Neuronal stem cell (in vitro differentiated cells): ENCODE measurements at regions not wholly inside any gene's neighbourhood (a gene's known extent, or its start where the extent isn't known, plus 50 kb on each side); places are given as distances from the start of the nearest gene placed in this dataset.

ENCODE experiments used
- DNase-seq: peaks from one replicate; pipeline ENCODE4 v3.0.0-alpha.2; 2013; ENCODE audit warnings: low spot score
- H2AFZ ChIP-seq: one replicate; pipeline ENCODE4 v1.6.1; 2013; ENCODE audit warnings: mild to moderate bottlenecking, low read length, inconsistent platforms
- H2AK5ac ChIP-seq: 2 replicates; pipeline ENCODE4 v1.6.1; 2013; ENCODE audit warnings: low read depth, mild to moderate bottlenecking, inconsistent platforms, low read length, moderate library complexity, mixed read lengths
- H2BK120ac ChIP-seq: 2 replicates; pipeline ENCODE4 v1.6.1; 2013; ENCODE audit warnings: low read depth, mild to moderate bottlenecking, inconsistent platforms, low read length, moderate library complexity, mixed read lengths
- H2BK12ac ChIP-seq: one replicate; pipeline ENCODE4 v1.6.1; 2013; ENCODE audit warnings: low read length, inconsistent platforms
- H2BK15ac ChIP-seq: 2 replicates; pipeline ENCODE4 v1.6.1; 2013; ENCODE audit warnings: mild to moderate bottlenecking, low read length, inconsistent platforms, mixed read lengths
- H2BK5ac ChIP-seq: one replicate; pipeline ENCODE4 v1.6.1; 2013; ENCODE audit warnings: inconsistent platforms, mild to moderate bottlenecking, low read length, moderate library complexity
- H3K14ac ChIP-seq: one replicate; pipeline ENCODE4 v1.6.1; 2013; ENCODE audit warnings: low read length, inconsistent platforms
- H3K18ac ChIP-seq: 2 replicates; pipeline ENCODE4 v1.6.1; 2013; ENCODE audit warnings: low read length, inconsistent platforms
- H3K23ac ChIP-seq: 2 replicates; pipeline ENCODE4 v1.6.1; 2013; ENCODE audit warnings: low read depth, mild to moderate bottlenecking, mixed read lengths, low read length, inconsistent platforms; ENCODE audit not compliant: poor library complexity
- H3K27ac ChIP-seq: replicated peaks from 3 replicates; pipeline ENCODE4 v1.5.1; 2013; ENCODE audit warnings: low read length, inconsistent platforms
- H3K27me3 ChIP-seq, 3 experiments: 2 replicates each; pipeline ENCODE4 v1.6.1; 2013; ENCODE audit warnings: low read length in 3 of 3, mild to moderate bottlenecking in 2 of 3, inconsistent platforms in 1 of 3, low read depth in 1 of 3, mixed read lengths in 1 of 3, moderate library complexity in 1 of 3; ENCODE audit not compliant: control insufficient read depth in 3 of 3, insufficient read depth in 3 of 3
- H3K36me3 ChIP-seq, 2 donors: replicated peaks in 1 of 2; 2 replicates each; pipeline ENCODE4 v1.6.1; 2013; ENCODE audit warnings: low read length in 2 of 2; ENCODE audit not compliant: control insufficient read depth in 2 of 2, insufficient read depth in 2 of 2
- H3K4ac ChIP-seq: 2 replicates; pipeline ENCODE4 v1.6.1; 2013; ENCODE audit warnings: inconsistent platforms, mild to moderate bottlenecking, low read length, moderate library complexity
- H3K4me1 ChIP-seq, 2 donors: 1 replicate in 1 of 2; 2 replicates in 1 of 2; pipeline ENCODE4 v1.6.1; 2013; ENCODE audit warnings: low read length in 2 of 2, low read depth in 1 of 2; ENCODE audit not compliant: control insufficient read depth in 2 of 2, insufficient read depth in 1 of 2
- H3K4me2 ChIP-seq: one replicate; pipeline ENCODE4 v1.6.1; 2013; ENCODE audit warnings: mild to moderate bottlenecking, low read length, inconsistent platforms; ENCODE audit not compliant: insufficient read depth, poor library complexity, severe bottlenecking
- H3K4me3 ChIP-seq, 2 donors: 2 replicates each; pipeline ENCODE4 v1.5.1; 2013; ENCODE audit warnings: low read length in 2 of 2, mild to moderate bottlenecking in 2 of 2, inconsistent platforms in 1 of 2, moderate library complexity in 1 of 2
- H3K79me1 ChIP-seq: one replicate; pipeline ENCODE4 v1.6.1; 2013; ENCODE audit warnings: low read depth, mild to moderate bottlenecking, inconsistent platforms, low read length, moderate library complexity
- H3K9ac ChIP-seq: one replicate; pipeline ENCODE4 v1.6.1; 2013; ENCODE audit warnings: mild to moderate bottlenecking, low read depth, low read length, inconsistent platforms; ENCODE audit not compliant: poor library complexity
- H3K9me3 ChIP-seq, 2 donors: replicated peaks in 1 of 2; 2 replicates each; pipeline versions ENCODE3 to v1.6.1; 2013; ENCODE audit warnings: low read length in 2 of 2, mild to moderate bottlenecking in 2 of 2, inconsistent platforms in 1 of 2, low read depth in 1 of 2, mixed read lengths in 1 of 2, moderate library complexity in 1 of 2; ENCODE audit not compliant: control insufficient read depth in 2 of 2, insufficient read depth in 1 of 2
- H4K8ac ChIP-seq: one replicate; pipeline ENCODE4 v1.6.1; 2013; ENCODE audit warnings: low read depth, mild to moderate bottlenecking, inconsistent platforms, low read length, moderate library complexity
- H4K91ac ChIP-seq: one replicate; pipeline ENCODE4 v1.6.1; 2013; ENCODE audit warnings: low read length, low read depth, mild to moderate bottlenecking, inconsistent platforms; ENCODE audit not compliant: poor library complexity
- WGBS, 2 donors: extraction: QIAGEN DNeasy Blood & Tissue Kit; methylation state at CpG; one replicate each; pipeline ENCODE4 v1.1.7; 2013; ENCODE audit warnings: missing lambda C conversion rate in 2 of 2, mixed read lengths in 1 of 2; ENCODE audit not compliant: insufficient read length in 2 of 2, insufficient replicate concordance in 1 of 2; ENCODE audit errors: extremely low coverage in 2 of 2; 5-methylcytosine and 5-hydroxymethylcytosine counted together

DNA sequence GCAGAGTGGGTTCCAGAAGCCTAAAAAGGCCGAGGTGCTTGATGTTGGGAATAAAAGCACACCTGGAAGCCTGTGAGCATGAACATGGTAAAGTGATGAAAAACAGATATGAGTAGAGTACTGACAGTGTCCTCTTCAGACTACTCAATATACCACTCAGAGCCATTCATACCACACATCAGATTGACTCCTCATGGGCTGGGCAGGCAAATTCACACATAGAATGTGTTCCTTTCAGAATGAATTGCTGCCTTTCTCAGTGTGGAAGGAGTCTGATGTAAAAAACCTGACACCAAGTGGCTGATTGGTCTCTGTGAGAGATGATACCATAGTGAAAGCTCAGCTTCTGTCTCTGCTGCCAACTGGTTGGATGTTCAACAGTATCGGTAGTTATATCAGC lies 442.7 kb downstream of the RAPGEF2 start:
- no peak overlapping the region for H2BK15ac ChIP-seq
- peaks cover 0 to under 1% of the 10 kb centered on the region in 2 donors for H3K4me1 ChIP-seq
- H3K18ac ChIP-seq: no peak overlapping the region
- H3K23ac ChIP-seq: no peak overlapping the region
- no CpG with 5 or more reads among the region's 2 CpGs for WGBS, 2 donors
- H4K91ac ChIP-seq: no peak overlapping the region
- no peak overlapping the region for H2AFZ ChIP-seq
- H3K14ac ChIP-seq: no peak overlapping the region
- no peak overlapping the region for H3K4me2 ChIP-seq
- H4K8ac ChIP-seq: no peak overlapping the region
- no peak overlapping the region for H2AK5ac ChIP-seq
- no peaks in the 10 kb centered on the region for H3K9me3 ChIP-seq
- H3K27ac ChIP-seq: no peak overlapping the region
- H3K79me1 ChIP-seq: no peaks in the 10 kb centered on the region
- no peak overlapping the region for H2BK120ac ChIP-seq
- no peaks in the 10 kb centered on the region for H3K27me3 ChIP-seq
- H2BK5ac ChIP-seq: no peak overlapping the region
- no peak overlapping the region for H3K9ac ChIP-seq
- H3K4me3 ChIP-seq: no peak overlapping the region
- no peak for DNase-seq
- H3K4ac ChIP-seq: no peak overlapping the region
- H2BK12ac ChIP-seq: no peak overlapping the region
- H3K36me3 ChIP-seq: no peaks in the 10 kb centered on the region

DNA sequence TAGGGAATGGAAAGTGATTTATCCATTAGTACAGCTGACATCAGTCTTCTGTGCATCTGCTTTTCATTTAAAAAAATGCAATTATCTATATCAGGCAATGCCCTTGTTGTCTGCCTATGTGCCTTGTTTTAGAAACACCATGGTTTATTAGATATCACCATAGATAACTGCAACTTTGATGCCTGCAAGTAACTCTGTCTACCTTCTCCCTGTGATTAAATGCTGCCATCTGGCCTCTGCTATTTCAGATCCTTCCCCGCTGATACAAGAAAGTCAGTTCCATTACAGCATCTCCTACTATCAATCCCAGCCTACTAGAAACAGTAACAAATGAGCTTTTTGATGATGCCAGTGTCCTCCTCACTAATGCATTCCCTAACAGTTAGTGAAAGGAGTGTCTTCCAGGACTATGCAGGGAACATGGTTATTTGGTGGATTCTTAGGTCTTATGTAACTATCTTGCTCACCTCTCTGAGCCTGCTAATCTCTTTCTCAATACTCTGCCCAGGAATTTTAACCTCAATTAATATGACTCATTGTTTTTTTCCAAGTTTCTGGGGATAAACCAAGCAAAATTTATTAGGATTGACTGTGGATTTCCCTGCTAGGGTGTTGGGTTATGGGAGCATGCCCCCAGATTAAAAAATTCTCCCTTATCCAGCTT lies 444.9 kb downstream of the RAPGEF2 start:
- Histone ChIP-seq H2AFZ (no peak overlapping the region), H3K18ac (no peak overlapping the region), H2BK15ac (no peak overlapping the region), H2BK12ac (no peak overlapping the region), H3K4me3 (no peak overlapping the region), H4K91ac (no peak overlapping the region), H3K4me1 (no peaks in the 10 kb centered on the region), H2BK120ac (no peak overlapping the region), H2BK5ac (no peak overlapping the region), H3K79me1 (no peaks in the 10 kb centered on the region), H3K9ac (no peak overlapping the region), H4K8ac (no peak overlapping the region), H3K4ac (no peak overlapping the region), H3K23ac (no peak overlapping the region), H3K4me2 (no peak overlapping the region), H3K27me3 (no peaks in the 10 kb centered on the region), H3K9me3 (no peaks in the 10 kb centered on the region), H3K36me3 (no peaks in the 10 kb centered on the region), H3K14ac (no peak overlapping the region), H2AK5ac (no peak overlapping the region), H3K27ac (no peak overlapping the region)
- no peak for DNase-seq
- no CpG with 5 or more reads among the region's 1 CpG for WGBS, 2 donors

DNA sequence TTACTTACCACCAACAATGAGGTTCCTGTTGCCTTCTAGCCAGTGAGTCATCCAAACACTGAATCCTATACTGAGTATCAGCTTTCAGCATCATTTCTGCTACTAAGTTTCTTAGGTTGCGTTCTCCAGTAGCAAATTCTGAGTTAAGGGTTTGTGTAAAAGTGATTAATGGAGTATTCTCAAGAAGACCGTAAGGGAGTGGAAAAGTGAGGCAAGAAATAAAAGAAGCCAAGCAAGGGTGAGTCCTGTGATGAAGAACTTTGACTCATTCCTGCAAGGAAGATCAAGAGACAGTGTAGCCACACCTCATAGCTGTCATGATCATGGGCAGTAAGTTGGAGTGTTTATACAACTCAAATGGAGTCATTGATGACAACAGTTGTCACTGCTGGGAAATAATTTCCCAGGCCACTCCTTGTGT lies 446.2 kb downstream of the RAPGEF2 start:
- no peak overlapping the region for H3K23ac ChIP-seq
- WGBS, 2 donors: no CpG with 5 or more reads among the region's 2 CpGs
- no peaks in the 10 kb centered on the region for H3K9me3 ChIP-seq
- no peak overlapping the region for H3K4me2 ChIP-seq
- DNase-seq: no peak
- H2AFZ ChIP-seq: no peak overlapping the region
- H3K4ac ChIP-seq: no peak overlapping the region
- no peak overlapping the region for H3K9ac ChIP-seq
- no peak overlapping the region for H3K27ac ChIP-seq
- no peak overlapping the region for H3K14ac ChIP-seq
- no peak overlapping the region for H3K4me3 ChIP-seq
- H3K4me1 ChIP-seq: no peaks in the 10 kb centered on the region
- no peak overlapping the region for H3K18ac ChIP-seq
- H4K8ac ChIP-seq: no peak overlapping the region
- no peak overlapping the region for H2BK5ac ChIP-seq
- no peak overlapping the region for H4K91ac ChIP-seq
- H2BK15ac ChIP-seq: no peak overlapping the region
- H3K27me3 ChIP-seq: no peaks in the 10 kb centered on the region
- no peak overlapping the region for H2BK12ac ChIP-seq
- no peaks in the 10 kb centered on the region for H3K79me1 ChIP-seq
- no peaks in the 10 kb centered on the region for H3K36me3 ChIP-seq
- no peak overlapping the region for H2BK120ac ChIP-seq
- no peak overlapping the region for H2AK5ac ChIP-seq

DNA sequence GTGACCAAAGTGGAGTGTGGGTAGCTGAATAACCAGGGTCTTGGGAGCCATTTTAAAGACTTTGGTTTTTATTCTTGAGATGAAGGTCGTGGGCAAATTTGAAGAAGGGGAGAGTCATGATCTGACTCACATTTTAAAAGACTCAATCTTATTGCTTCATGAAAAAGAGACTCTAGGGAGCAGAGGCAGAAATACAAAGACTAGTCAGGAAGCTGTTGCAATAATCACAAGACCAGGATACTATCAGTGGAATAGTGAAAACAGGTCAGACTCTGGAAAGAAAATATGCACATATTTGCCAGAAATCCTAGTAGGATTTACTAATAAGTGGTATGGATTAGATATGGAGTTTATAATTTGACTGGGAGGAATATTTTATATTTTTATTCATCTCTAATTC lies 448.4 kb downstream of the RAPGEF2 start:
- H2BK12ac ChIP-seq: no peak overlapping the region
- H3K4ac ChIP-seq: no peak overlapping the region
- no peaks in the 10 kb centered on the region for H3K27me3 ChIP-seq
- H3K14ac ChIP-seq: no peak overlapping the region
- H3K9me3 ChIP-seq: no peaks in the 10 kb centered on the region
- no peaks in the 10 kb centered on the region for H3K79me1 ChIP-seq
- H4K91ac ChIP-seq: no peak overlapping the region
- H2BK15ac ChIP-seq: no peak overlapping the region
- no peak overlapping the region for H2BK5ac ChIP-seq
- H4K8ac ChIP-seq: no peak overlapping the region
- no peak overlapping the region for H3K9ac ChIP-seq
- no peak overlapping the region for H2BK120ac ChIP-seq
- H3K4me1 ChIP-seq: no peaks in the 10 kb centered on the region
- H2AFZ ChIP-seq: no peak overlapping the region
- no peak overlapping the region for H2AK5ac ChIP-seq
- no peak overlapping the region for H3K27ac ChIP-seq
- H3K4me3 ChIP-seq: no peak overlapping the region
- H3K4me2 ChIP-seq: no peak overlapping the region
- H3K18ac ChIP-seq: no peak overlapping the region
- no CpG with 5 or more reads among the region's 1 CpG for WGBS, 2 donors
- no peak overlapping the region for H3K23ac ChIP-seq
- no peak for DNase-seq
- H3K36me3 ChIP-seq: no peaks in the 10 kb centered on the region
